Hepatic stellate cell (primary cell): ENCODE measurements at regions not wholly inside any gene's neighbourhood (a gene's known extent, or its start where the extent isn't known, plus 50 kb on each side); places are given as distances from the start of the nearest gene placed in this dataset.

Source experiments
- DNase-seq: peaks from one replicate; pipeline ENCODE4 v3.0.0; 2011; ENCODE audit warnings: low spot score

DNA sequence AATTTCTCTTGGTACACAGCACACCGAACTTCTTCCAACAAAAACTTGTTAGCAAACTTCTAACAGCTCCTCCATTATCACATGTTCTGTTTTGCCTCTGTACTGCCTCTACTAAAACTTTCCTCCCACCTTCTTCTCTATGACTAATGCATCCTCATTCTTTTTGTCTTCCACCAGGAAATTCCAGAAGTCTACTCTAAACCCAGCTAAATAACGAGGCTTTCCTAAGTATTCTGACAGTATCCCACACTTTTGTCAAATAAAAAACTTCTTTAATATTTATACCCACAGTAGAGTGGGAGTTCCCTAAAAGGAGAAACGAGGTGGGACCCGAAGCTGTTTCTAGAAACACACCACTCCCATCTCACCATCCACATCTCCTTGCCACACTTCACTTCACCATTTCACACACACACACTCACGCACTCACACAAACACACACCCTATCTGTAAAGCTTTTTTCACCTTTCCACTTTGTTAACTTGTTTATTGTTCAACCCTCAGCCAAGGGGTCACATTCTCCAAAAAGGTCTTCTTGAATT is 280.3 kb downstream of the ARAP2 start:
- DNase-seq: no peak

- no peak for DNase-seq
Observed at GRCh38 chr4:35965300-35965699, 279.0 kb downstream of the ARAP2 start.

- DNase-seq: no peak
Observed at GRCh38 chr4:35966566-35966965, 277.7 kb downstream of the ARAP2 start.

- DNase-seq: no peak
Observed at GRCh38 chr4:35970366-35970960, 273.9 kb downstream of the ARAP2 start.

DNA sequence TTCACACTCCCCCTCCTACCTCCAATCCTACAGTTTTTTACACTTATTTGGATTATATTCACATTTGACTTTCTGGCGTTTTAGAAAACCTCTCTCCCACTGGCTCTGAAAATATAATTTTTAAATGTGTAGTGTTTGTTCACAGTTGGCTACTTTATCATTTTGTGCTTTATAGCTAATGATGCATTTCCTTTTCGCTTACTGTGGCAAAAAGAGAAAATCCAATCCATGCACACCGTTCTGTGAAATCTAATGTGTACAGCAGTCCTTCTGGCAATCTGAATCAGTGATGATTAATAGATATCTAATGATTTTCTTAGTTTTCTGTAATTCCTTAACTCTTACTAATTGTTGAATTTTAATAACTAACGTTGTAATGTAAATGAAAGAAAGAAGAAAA is 271.5 kb downstream of the ARAP2 start:
- no peak for DNase-seq

GRCh38 chr4:35975617-35976355 is 268.5 kb downstream of the ARAP2 start:
- no peak for DNase-seq

DNA sequence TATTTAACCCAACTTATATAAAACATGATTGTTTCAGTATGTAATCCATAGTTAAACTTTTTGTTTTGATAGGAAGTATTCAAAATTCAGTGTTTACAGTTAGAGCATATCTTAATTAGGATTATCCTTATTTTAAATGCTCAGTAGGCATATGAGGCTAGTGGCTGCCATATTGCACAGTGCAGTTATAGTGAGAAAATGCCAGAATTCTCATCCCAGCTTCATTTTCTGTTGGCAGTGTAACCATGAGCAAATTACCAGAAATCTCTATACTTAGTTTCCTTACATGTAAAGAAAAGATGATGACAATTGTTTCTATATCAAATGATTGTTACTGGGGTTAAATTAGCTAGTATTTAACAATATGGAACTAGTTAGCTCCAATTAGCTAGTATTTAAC is 265.8 kb downstream of the ARAP2 start:
- no peak for DNase-seq

DNA sequence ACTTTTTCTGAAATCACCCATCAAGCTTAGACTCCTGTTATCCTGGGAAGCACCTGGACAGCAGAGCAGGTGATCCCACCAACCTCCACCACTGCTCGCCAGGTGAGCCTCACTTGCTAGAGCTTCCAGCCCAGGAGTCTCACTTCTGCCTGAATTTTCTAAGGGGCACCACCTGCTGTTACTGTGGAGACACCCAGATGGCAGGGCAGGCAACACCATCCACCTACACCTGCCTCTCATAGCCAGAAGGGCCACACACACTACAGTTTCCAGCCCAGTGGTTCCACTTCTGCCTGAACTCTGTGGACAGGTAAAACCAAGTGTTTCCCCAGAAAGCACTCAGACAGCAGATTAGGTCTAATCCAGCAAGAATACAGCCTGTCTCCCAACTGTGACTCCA is 262.0 kb downstream of the ARAP2 start:
- no peak for DNase-seq

- no peak for DNase-seq
Observed at GRCh38 chr4:35986537-35986936, 257.8 kb downstream of the ARAP2 start.

DNA sequence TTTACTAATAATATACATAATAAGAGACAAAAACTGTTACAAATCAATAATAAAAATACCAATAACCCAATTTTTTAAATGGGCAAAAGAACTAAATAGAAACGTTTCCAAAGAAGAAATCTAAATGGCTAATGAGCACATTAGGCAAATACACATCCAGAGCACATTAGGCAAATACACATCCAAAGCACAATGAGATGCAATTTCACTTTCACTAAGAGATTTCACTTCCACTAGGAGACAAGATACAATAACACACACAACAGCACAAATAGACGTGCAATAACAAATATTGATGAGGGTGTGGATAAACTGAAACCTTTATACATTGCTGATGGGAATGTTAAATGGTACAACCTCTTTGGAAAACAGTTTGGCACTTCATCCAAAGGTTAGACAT is 250.7 kb downstream of the ARAP2 start:
- DNase-seq: no peak

DNA sequence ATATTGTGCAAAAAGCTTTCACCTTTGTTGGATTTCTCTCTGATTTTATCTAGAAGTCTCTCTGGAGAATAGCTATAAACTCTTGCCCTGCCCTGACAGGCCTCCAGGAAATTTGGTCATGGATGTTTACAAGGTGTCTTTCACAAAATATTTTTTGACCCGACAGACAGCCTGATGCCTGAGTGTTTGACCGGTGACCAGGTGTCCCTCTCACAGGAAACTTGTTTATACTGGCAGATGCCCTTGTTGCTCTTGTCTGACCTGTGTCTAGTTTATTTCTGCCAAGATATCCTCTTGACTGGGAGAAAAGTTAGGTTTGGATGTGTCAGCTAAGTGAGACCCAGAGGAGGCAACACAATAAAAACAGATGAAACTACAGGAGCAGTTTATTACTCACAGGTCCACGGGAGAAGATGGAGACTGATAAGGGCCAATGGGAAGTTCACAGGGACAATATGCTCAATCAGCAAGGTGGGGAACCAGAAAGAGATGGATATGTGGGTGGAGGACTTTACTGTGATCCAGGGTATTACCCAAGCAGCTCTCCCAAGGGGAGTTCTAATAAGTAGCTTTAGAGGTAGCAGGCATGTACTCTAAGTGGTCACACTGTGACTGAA is 243.3 kb downstream of the ARAP2 start:
- no peak for DNase-seq

GRCh38 chr4:36003051-36003450 is 241.3 kb downstream of the ARAP2 start:
- no peak for DNase-seq

DNA sequence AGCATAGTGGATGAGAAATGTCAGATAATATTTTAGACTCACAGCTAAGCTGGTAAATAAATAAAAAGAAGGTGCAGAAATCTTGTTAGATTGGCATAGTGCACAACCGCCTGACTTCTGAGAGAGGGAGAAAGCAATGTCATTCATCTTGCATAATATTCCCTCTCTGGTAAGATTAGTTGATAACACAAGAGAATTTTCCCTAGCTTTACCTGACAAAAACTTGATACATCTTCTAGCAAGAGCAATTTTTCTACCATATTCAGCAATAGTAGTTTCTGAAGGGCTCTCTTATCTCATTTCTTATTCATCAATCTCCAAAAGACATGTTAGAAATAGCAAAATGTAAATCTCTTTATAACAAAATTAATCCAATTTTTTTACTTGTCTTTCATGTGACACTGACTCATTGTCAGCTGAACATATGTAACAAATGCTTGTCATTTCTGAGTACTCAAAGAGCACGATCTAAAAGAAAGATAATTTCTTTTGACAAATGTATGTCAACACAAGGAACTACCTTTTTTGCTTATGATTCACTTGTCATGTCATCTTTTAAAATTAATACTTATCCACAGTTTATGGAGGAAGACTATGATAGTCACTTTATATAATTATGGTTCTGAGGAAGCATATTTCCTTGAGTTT is 240.0 kb downstream of the ARAP2 start:
- DNase-seq: no peak

GRCh38 chr4:36006226-36006625 is 238.1 kb downstream of the ARAP2 start:
- DNase-seq: no peak

DNA sequence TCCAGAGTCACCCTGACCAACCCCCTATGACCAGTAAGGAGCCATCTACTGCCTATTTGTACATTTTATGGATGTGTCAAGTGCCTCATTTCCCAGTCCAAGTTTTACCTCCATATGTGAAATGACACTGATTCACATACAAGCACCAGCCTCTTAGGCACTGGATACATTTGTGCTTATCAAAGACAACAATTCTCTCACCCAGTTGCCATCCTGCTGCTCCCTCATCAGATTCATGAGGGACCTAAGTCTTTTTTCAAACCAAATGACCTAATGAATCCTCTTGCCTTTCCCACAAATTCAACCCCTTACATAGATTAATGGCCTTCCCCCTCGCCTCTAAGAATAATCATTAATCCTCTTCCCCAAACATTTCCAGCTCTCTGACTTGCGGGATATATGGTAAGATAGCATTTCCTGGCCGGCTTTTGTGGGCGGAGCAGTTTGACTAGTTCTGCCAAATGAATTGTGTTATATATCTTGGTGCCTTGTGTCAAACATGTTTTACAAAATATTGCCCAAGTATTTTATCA is 233.9 kb downstream of the ARAP2 start:
- no peak for DNase-seq

GRCh38 chr4:36011381-36011780 is 232.9 kb downstream of the ARAP2 start:
- DNase-seq: no peak

DNA sequence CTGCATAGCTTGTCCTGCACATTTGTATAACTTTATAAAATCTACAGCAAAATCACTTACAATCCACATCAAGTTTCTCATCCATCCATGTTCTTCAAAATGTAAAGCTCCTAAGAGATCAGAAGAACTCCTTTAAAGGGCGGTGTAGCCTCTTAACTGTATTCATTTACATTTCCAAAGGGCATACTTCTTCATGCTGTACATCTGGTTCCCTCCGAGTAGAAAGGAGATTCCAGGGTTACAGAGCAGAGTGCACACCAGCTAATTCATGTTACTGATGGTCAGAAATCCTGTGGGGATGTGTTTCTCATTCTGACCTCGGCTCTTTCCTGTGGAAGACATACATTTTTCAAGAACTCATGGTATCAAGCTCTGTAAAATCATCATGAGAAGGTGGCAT is 231.8 kb downstream of the ARAP2 start:
- DNase-seq: no peak

- DNase-seq: no peak
Observed at GRCh38 chr4:36013206-36013605, 231.1 kb downstream of the ARAP2 start.
